HUDEP-2 (cell line): ENCODE measurements at regions not wholly inside any gene's neighbourhood (a gene's known extent, or its start where the extent isn't known, plus 50 kb on each side); places are given as distances from the start of the nearest gene placed in this dataset.
A peak's percentile ranks its signal among the peaks of the same experiment; 100 is the strongest.

Experiments
- DNase-seq, 76 experiments: peaks; one replicate each; lab custom pipeline; 2025; ENCODE audit not compliant: unreplicated experiment in 76 of 76; lab: John Stamatoyannopoulos, UW

DNA sequence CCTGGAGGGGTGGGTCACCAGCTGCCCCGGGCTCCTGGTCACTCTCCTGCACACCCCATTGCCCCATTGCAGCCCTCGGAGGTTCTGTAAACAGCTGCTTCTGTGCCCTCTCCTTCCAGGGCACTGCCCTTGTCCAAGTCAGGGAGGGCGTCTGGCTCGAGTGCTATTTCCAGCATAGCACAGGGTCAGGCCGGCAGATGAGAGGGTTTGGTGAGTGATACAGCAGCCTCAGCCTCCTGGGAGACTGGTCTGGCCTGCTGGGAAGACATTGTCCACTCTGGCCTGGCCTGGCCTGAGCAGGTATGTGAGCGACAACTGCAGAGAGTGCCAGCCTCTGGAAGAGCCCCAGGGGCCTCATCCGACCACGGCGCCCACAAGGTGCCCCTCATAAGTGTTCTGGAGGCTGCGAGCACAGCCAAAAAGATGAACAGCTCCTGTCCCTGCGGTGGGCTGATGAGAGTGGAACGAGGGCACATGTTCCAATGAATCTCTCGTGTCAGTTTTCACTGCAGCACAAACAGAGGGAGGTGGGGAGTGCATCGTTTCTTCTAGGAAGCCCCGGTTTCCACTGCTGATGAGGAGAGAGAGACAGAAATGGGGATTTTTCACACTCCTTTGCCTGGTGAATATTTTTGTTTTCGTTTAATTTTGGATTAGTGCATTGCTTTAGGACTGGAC lies 105.8 kb upstream of the SDK2 start:
- no peak for DNase-seq

DNA sequence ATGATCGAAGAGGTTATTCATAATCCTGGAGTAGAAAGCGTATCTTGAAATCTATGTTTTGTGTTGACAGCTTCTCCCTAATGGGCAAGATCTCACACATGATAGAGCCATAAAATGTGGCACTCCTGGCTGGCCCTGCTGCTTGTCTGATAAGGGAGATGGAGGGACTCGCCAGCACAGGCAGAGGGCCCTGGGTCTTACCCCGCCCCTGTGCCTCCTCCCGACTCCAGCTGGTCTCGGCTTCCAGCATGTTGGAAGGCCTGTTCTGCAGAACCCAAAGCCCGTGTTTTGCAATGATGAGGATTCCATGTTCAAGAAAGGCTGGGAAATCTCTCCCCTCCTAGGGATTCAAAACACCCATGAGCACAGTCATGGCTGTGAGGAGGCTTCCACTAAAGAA lies 106.7 kb upstream of the SDK2 start:
- no peak for DNase-seq

DNA sequence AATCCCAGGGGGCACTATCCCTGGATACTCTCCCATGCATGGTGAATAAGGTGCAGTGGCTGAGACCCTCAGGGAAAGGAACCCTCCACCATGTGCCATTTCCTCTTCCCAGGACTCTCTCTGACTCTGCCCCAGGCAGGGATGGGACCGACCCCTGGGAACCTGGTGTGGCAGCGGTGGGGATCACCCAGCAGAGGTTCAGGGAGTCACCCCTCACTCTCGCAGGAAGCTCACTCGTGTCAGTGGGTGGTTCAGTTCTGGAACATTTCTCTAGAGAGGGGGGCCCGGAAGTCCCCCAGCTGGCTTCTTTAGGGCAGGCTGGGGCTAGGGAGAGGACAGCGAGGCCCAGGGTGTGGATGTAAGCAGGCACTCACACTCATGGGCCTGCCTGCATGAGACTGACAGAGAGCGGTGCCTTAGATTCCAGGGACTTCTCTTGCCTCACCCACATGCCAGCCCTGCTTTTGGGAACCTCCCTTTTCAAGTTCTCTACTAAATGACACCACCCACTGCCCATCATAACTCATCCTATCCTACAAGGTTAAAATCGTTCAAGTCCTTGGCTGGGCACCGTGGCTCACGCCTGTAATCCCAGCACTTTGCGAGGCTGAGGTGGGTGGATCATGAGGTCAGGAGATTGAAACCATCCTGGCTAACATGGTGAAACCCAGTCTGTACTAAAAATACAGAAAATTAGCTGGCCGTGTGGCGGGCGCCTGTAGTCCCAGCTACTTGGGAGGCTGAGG lies 109.7 kb upstream of the SDK2 start:
- no peak for DNase-seq

DNA sequence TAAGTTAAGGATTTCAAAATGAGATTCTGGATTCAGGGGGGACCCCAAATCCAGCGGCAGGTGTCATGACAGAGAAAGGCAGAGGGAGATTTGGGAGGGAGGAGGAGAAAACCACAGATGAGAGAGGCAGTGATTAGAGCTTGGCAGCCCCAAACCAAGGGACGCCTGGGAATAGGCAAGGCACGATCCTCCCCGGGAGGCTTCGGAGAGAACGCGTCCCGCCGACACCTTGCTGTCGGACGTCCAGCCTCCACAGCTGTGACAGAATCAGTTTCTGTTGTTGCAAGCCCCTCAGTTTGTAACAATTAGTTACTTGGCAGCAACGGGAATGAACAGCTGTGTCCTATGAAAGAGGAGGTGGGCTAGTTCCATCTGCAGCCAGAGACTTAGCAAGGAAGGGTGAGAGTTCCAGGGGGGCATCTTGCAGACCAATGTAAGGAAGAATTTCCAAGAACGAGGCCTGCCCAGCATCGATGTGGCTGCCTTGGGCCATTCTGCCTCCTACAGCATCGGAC lies 110.7 kb upstream of the SDK2 start:
- no peak for DNase-seq

DNA sequence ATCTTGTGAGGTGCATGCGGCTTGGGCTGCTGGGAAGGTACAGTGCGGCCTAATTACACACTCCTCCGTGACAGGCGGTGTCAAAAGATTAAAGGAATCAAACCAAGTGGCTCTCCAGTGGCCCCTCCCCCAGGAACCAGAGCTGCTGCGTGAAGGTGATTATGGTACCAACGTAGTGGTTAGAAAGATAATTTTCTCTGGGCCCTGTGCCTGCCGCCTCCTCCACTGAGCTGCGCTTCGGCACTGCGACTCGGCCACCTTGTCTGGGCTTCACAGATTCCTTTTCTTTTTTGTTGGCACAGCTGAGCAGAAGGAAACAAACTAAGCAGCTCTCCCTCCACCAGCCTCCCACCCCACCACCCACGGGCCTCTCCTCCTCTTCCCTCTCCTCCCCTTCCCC lies 113.2 kb upstream of the SDK2 start:
- peak in 19 of 76 experiments; percentile 2 to 65 (median 30) for DNase-seq

DNA sequence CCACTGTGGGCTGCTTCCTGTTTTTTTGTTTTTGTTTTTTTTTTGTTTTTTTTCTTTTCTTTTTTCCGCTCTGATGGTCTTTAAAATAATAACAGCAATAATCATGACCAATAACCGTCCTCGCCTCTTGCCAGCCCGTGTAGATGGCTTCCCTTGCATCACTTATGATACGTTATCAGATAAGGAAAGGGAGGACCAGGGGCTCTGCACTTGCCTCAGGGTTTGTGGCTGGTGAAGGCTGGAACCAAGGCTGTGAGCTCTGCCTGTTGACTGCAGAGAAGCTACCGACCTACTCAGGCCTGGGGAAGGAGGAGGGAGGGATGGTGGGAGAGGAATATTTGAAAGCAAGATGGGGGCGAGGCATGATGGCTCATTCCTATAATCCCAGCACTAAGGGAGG lies 114.0 kb upstream of the SDK2 start:
- no peak for DNase-seq

DNA sequence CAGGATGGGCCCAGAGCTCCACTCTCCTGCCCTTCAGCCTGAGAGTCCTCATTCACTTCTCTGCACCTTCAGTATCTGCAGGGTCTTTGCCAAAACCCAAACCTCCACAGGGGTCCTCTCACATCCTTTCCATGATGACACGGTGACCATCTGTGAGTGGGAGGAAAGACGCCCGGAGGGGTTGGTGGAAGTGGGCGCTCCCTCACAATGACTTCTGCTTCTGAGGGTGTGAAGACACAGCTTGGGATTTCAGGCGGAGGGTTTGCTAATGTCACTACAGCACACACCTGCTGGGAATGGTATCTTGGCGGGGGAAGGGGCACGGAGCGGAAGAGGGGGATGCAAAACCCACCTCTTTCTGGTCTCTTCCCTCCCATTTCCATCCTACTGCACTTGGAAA lies 115.1 kb upstream of the SDK2 start:
- DNase-seq, result no peak

DNA sequence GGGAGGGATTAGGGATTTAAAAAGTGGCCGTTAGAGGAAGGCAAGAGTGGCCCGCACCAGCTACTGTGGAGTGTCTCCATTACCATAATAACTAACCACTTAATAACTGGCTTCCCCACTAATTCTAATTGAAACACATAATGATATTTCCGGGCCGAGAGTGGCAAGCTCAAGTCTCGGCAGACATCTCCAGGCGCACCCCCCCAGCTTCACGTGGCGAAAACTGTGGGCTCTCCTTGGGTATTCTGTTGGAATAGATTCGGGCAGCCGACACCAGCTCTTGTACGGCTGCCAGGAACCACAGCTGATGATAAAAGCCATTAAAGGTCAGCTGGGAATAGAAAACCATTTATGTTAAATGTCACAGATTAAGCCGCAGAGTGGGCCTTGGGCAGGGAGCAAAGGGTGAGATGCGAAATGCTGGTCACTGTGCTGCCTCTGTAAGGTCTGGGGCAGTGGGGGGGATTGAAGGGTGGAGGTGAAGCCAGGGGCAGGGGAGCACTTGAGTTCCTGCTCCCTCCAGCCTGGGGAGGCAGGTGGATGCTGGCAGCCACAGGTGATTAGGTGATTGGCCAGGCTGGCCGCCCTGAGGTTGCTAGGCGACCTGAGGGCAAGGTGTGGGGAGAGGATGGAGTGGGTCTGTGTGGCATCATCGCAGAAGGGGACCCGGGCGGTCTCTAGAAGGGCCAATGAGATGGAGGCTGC lies 115.6 kb upstream of the SDK2 start:
- no peak for DNase-seq

DNA sequence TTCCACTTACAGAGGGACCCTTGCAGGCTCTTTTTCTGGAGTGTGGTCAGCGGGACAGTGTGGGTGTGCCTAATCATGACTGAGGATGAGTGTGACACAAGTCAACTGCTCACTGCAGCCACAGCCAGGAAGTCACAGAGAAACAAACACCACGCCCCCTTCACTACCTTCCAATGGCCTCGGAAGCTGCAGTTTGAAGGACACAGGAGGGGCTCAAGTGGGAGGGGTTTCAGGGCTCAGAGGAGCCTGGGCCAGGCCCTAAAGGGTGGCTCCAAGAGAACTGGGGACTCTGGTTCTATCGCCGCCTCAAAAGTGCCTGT lies 116.2 kb upstream of the SDK2 start:
- no peak for DNase-seq

DNA sequence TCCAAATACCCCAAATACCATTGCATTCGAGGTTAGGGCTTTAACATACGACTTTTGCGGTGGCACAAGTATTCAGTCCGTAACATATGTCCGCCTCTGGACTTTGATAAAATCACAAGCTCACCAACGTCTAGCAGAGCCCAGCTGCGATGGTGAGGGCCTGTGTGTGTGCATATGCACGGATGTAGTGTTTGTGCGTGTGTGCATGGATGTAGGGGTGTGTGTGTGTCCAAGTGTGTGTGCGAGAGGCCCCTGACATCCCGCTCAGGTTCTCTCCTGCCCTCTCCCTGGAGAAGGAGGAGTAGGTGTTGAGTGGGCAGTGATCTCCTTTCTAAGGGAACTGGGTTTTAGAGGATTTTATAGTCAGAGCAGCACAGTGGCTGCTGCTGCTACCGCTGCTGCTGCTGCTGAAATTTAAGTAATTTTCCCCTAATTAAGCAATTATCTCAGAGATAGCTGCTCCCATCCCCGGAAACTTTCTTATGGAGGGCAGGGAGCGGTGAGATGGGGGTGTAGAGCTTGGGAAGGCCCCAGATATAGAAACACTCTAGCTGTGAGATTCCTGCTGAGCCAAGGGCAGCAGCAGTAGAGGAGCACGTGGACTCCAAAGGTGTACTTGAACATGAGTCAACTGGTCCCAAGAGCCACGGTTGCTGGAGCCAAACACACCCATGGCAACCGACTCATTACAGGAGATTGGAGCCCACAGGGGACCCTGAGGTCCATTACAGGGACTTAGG lies 121.7 kb upstream of the SDK2 start:
- no peak for DNase-seq

DNA sequence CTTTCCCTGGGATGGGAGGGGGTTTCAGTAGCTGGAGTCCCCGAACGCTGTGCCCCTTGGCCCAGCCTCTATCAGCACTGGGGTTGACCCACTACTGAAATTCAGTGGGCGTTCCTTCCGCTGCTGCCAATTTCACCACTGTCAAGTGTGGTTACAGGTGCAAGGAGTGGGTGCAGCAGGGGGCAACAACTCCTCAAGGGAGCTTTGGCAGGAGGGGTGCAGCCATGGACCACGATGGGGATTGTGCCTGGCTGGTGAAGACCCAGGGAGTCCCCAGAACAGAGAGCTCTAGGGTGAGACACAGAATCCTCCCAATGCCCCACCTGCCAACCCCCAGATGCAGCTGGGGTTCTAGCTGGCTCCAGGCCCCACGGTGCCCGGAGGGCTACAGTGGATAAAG lies 123.5 kb upstream of the SDK2 start:
- no peak for DNase-seq

DNA sequence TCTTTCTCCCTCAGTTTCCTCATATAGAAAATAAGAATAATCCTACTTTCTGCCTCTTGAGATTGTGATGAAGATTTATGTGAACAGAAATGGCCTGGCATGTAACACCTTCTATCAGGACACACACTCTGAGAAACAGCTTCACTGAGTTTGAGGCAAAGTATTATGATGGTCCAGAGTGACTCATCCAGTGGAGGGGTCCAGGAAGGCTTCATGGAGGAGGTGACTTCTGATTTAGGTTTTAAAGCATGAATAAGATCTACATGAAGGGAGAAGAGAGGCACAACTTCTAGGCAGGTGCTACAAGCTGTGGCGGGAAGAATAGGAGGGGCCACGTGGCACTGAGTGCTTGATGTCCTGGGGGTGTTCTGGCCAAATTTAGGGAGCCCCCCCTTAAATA lies 124.4 kb upstream of the SDK2 start:
- DNase-seq, result no peak

DNA sequence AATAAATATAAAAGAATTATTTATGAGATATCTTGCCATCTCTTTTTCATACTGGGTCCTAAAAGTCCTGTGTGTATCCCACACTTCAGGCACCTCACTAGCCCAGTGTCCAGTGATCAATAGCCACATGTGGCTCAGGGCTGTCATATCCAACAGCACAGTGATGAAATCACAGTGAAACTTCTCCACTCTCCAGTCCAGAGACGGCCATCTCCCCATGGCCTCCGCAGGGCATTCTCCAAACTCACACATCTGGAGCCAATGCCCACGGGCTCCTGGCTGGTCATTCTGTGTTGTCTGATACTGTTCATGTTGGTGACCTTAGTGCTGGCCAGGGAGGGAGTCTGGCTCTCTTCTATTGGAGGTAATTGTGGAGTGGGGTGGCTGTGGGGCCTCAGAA lies 125.2 kb upstream of the SDK2 start:
- no peak for DNase-seq

DNA sequence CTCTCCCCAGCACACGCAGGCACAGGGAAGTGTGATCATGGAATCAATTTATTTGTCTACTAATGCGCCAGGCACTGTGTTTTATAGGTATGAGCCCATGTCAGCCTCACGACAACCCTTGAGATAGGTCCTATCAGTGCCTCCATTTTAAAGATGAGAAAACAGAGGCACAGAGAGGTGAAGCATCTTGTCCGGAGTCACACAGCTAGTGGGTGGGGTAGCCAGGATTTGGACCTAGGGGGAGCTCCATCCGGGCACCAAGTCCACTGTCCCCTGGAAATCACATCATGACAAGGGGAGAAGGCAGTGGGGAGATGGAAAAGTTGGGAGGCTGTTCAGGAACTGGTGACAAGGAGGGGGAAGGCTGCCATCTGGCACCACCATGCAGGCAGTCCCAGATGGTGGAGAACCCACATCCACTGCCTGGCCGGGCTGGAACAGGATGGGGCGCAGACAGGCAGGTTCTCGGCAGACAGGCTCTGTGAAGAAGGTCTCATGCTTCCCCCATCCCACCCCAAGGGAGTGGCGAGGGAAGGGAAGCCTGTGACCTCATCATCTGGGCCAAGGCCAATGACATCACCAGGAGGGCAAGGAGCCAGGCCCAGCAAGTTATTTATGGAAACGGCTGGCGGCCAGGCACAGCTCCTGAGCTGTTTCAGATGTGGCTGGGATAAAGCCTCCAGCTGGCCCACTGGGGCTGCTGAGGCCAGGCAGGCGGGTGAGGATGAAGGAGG lies 126.0 kb upstream of the SDK2 start:
- peak in 1 of 76 experiments; percentile 9 for DNase-seq

DNA sequence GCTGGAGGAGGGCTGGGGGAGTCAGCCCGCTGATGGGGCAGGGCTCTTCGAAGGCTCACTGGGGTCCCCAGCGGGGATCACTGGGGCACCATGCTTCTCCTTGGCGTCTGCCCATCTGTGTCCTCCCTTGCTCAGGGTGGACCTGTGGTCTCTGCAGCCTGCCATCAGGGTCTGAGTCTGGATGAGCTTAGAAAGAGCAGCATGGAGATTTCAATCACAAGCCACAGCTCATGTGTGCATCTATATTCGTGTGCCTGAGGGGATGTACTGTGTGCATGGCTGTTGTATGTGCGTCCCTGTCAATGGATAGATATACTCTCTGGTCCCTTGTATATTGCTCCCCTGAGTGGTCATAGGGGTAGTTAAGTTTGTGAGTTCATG lies 126.6 kb upstream of the SDK2 start:
- no peak for DNase-seq

DNA sequence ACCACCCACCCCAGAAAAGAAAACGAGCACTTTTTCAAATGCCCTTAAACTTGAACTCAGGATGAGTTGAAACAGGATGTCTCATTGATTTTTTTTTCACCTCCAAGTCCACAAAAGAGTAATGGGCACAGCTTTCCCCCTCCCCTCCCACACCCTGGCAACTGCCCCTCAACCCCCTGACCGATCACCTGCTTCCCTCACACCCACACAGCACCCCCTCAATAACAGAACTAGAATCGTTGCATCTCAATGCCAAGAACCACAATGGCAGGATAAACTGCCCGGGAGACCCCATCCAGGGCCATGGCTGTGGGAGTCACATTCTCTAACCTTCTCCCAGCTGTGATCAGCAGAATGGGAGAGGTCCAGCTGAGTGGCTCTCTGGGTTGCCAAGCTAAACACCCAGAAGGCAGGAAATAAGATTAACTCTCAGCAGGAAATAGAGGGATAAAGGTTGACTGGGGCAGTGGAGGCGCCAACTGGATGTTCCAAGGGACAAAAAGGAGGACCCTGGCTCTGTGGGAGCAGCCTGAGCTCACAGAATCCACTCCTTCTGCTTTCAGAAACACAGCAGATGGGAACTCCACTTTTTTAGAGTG lies 128.0 kb upstream of the SDK2 start:
- no peak for DNase-seq

DNA sequence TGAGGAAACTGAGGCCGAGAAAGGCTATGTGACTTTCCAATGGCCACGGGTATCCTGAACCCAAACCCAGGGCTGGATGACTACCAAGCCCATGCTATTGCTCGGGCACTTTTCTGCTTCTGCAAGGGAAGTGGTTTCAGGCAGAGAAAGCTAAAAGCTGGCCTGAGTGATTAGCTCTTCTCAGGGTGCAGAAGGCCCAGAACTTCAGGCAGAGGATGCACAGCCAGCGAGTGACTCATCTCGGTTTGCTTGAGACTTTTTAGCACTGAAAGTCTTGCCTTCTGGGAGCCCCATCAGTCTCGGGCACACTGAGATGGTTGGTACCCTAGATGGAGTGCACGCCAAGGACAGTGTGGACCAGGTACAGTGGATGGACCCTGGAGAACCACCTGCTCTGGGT lies 129.5 kb upstream of the SDK2 start:
- no peak for DNase-seq

DNA sequence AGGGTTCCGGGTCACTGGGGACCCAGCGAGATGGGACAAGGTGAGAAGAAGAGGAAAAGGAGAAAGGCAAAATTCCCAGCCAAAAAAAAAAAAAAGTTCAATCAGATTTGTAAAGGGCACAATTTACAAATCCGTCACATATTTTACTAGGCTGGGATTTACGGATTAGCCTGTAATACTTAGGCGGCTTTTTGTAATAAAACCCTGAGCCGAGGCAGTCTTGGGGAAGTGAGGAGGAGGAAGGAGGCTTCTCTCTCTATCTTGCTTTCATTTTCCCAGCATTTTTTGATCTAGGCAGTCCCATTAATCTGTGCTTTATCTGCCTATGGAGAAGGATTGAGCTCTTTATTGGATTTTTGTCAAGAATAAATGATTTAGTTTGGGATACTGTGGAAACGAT lies 130.6 kb upstream of the SDK2 start:
- no peak for DNase-seq

DNA sequence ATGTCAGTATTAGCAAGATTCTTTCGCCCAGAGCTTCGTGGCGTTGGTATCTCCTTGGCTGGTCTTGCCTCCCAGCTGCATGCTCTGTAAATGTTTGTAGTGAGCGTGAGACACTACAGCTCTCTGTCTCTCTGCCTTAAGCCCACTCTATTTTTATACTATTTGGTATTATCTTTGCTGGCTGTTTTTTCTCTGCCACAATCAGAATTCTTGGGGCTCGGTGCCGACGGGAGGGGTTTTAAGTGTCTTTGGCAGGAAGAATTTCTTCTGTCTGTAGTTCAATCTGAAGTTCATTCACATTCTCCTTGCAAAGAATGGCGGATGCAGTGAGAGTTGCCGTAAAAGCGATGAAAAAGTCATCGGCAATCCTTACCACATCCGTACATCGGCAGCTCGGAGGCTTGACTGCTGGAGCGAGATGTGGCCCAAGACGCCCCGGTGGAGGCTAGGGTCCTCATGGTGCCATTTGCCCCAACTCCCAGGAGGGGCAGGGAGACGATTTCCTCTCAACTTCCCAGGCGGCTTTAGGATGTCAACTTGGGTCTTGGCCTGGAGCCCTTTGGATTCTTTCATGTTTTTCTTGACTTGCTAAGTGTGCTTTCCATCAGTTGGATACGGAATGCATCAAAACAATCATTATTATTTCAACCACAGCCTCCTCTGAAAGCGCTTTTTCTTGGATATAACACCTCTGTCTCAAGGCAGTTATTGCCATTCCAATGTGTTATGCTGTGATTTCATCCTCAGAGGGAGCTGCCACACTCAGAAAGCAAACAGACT lies 132.3 kb upstream of the SDK2 start:
- DNase-seq, result no peak

DNA sequence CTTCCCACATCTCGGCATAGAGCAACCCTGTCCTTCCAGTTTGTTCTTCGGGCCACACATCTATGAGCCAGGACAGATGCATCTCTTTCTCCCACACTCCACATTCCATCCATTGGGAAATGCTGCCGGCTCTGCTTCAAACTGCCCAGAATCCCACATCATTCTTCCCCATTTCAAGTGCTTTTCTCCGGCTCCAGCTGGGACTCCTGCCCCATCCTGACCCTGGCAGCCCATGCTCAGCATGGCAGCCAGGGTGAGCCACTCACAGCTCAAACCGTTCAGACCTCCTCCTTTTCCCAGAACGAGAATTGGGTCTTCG lies 132.8 kb upstream of the SDK2 start:
- no peak for DNase-seq
